NB4 (cell line): ENCODE measurements at regions not wholly inside any gene's neighbourhood (a gene's known extent, or its start where the extent isn't known, plus 50 kb on each side); places are given as distances from the start of the nearest gene placed in this dataset.

Experiments
- DNase-seq: peaks from one replicate; pipeline ENCODE4 v3.0.0; 2010; ENCODE audit warnings: low read depth
- H3K4me3 ChIP-seq: one replicate; pipeline ENCODE4 v1.5.1; 2011; ENCODE audit warnings: mild to moderate bottlenecking, low read depth, low read length, moderate library complexity
- MYC ChIP-seq: IDR thresholded peaks from 2 replicates; pipeline ENCODE4 v1.6.1; 2011; ENCODE audit warnings: low read depth, low read length
- POLR2A ChIP-seq: IDR thresholded peaks from 2 replicates; pipeline ENCODE4 v1.6.1; 2011; ENCODE audit warnings: mild to moderate bottlenecking; ENCODE audit not compliant: insufficient read length; ENCODE audit errors: extremely low read depth
- TF ChIP-seq, protein P1 (sequence below): IDR thresholded peaks from 2 replicates; pipeline ENCODE4 v1.6.1; 2011; ENCODE audit warnings: low read depth, low read length
- TF ChIP-seq, protein P2 (sequence below): IDR thresholded peaks from one replicate; pipeline ENCODE4 v1.5.1; 2012; ENCODE audit warnings: low read depth, low read length

DNA sequence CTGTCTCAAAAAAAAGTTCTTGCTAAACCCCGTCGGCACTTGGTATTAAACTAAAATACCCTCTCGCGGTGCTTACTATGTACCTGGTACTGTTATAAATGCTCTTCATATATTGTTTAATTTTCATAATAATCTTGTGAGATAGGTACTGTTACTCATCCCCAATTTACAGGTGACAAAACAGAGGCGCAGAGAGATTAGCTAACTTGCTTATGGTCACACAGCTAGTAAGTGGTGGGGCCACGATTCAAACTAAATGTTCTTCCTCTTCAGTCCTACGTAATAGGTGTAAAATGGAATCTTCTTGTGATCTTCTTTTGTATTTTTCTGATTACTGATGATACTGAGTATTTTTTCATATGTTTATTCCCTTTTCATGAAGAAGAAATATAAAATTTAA is 51.3 kb downstream of the TET3 start:
- H3K4me3 ChIP-seq = no peak overlapping the region
- TF ChIP-seq MYC (no peak), POLR2A (no peak)
- TF ChIP-seq, protein P1, sequence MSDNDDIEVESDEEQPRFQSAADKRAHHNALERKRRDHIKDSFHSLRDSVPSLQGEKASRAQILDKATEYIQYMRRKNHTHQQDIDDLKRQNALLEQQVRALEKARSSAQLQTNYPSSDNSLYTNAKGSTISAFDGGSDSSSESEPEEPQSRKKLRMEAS = no peak
- TF ChIP-seq, protein P2, sequence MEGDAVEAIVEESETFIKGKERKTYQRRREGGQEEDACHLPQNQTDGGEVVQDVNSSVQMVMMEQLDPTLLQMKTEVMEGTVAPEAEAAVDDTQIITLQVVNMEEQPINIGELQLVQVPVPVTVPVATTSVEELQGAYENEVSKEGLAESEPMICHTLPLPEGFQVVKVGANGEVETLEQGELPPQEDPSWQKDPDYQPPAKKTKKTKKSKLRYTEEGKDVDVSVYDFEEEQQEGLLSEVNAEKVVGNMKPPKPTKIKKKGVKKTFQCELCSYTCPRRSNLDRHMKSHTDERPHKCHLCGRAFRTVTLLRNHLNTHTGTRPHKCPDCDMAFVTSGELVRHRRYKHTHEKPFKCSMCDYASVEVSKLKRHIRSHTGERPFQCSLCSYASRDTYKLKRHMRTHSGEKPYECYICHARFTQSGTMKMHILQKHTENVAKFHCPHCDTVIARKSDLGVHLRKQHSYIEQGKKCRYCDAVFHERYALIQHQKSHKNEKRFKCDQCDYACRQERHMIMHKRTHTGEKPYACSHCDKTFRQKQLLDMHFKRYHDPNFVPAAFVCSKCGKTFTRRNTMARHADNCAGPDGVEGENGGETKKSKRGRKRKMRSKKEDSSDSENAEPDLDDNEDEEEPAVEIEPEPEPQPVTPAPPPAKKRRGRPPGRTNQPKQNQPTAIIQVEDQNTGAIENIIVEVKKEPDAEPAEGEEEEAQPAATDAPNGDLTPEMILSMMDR = no peak
- no peak for DNase-seq

DNA sequence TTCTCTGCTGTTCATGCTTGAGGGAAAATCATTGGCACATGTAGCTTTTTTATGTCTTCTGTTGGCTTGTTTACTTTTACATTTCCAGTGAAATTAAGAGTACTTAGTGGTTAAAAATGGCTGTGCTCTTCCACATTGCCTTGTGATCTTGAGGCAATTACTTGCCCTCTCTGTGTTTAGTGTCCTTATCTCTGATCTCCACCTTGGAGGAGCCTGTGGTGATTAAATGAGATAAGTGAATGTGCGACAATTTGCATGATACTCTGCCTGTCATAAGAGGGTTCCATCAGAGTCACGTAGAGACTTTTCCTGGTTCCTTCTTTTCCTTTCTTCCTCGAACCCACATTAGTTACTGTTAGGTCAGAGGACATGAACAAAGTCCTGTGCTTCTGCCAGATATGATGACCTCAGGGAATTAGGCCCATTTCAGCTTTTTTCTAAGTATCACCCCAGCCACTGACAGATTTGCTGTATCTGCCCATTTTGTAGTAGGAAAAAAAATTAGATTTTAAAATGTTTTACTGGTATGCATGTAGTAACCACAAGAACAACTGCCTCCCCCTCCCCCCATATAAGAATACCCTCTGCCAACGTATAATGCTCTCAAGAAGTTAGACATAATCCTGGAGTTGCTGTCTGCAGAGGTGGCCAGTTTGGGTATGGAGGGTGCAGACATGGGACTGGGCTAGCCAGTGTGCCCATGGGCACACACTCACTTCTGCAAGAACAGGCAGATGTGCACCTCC is 51.9 kb downstream of the TET3 start:
- peak overlapping the region; percentile 16 for H3K4me3 ChIP-seq
- peak; percentile 54 for DNase-seq
- TF ChIP-seq, protein P2 = no peak
- TF ChIP-seq, protein P1 = no peak
- TF ChIP-seq MYC (no peak), POLR2A (no peak)

DNA sequence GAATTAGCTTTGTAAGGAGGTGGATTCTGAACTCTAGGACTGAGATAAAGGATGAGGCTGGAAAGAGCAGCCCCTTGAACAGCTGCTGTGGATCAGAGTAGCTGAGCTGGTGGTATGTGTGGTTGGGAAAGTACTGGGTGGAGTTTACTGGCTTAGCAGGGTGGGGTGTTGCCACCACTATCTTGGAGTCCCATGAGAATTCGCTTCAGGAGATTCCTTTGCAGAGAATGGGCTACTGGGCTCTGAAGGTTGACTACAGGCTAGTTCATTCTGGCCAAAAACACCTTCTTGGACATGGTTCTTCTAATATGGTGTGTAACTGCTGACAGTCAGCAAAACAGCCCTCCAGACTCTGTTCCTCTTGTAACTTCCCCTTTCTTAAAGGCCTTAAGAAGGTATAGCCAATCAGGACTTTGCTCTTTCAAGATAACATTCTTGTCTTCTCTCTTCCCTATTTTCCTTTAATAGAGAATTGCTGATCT is 52.7 kb downstream of the TET3 start:
- TF ChIP-seq MYC (no peak), POLR2A (no peak)
- TF ChIP-seq, protein P2 = no peak
- TF ChIP-seq, protein P1 = no peak
- H3K4me3 ChIP-seq = peak overlapping the region; percentile 16
- peak; percentile 92 for DNase-seq

DNA sequence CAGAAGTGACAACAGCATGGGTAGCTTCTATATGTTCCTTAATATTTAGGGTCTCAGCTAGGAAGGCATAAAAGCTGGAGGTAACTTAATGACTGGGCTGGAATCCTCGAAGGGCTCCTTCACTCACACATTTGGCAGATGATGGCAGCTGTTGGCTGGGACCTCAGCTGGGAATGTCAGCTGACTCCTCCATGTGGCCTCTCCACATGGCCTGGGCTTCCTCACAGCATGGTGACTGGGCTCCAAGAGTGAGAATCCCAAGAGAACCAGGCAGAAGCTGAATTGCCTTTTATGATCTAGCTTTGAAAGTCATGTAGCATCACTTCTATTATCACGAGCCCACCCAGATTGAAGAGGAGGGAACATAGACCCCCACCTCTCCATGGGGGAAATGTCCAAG is 54.9 kb downstream of the TET3 start:
- no peak for DNase-seq
- no peak overlapping the region for H3K4me3 ChIP-seq
- TF ChIP-seq POLR2A = no peak
- TF ChIP-seq, protein P1 = no peak
- TF ChIP-seq, protein P2 = no peak
- TF ChIP-seq MYC = no peak

DNA sequence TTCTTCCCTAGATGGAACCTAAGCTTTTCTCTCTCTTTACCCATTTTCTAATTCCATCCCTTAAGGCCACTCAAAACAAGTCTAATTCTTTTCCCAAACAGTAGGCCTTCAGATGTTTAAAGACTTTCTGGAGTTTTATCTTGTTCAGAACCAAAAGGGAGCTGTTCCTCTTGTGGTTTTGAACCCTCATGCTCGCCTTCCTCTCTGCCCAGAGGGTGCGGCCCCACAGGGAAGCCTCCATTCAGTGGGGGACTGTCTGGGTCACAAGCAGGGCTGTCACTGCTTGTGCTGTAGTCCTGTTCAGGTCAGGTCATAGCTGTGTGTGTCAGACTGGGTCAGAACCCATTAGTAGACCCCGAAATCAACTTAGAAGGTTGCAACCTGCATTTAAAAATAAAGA is 56.5 kb downstream of the TET3 start:
- DNase-seq = peak; percentile 56
- H3K4me3 ChIP-seq = no peak overlapping the region
- TF ChIP-seq, protein P2 = no peak
- no peak for TF ChIP-seq MYC
- TF ChIP-seq POLR2A = no peak
- TF ChIP-seq, protein P1 = no peak
